Lung (tissue), 11 donors: ENCODE measurements at regions not wholly inside any gene's neighbourhood (a gene's known extent, or its start where the extent isn't known, plus 50 kb on each side); places are given as distances from the start of the nearest gene placed in this dataset.

Source experiments
- ATAC-seq: fragments of 200-7000 bp; cut with Tn5 transposase; one replicate; pipeline ENCODE4 v1.9.1; 2020; ENCODE audit warnings: moderate number of reproducible peaks; ENCODE audit not compliant: insufficient read depth, low FRiP score
- DNase-seq, 3 donors: peaks; one replicate each; pipeline ENCODE4 v3.0.0-alpha.2; 2013 to 2017
- H3K27ac ChIP-seq, 2 donors: one replicate each; pipeline ENCODE4 v1.5.1; 2013; ENCODE audit warnings: mild to moderate bottlenecking in 2 of 2, moderate library complexity in 2 of 2, control low read depth in 1 of 2, inconsistent platforms in 1 of 2, low read depth in 1 of 2, low read length in 1 of 2
- H3K27me3 ChIP-seq, 3 donors: one replicate each; pipeline ENCODE4 v1.5.1; 2013; ENCODE audit warnings: low read length in 2 of 3; ENCODE audit not compliant: control insufficient read depth in 3 of 3, insufficient read depth in 3 of 3
- H3K36me3 ChIP-seq, 4 donors: one replicate each; pipeline ENCODE4 v1.5.1; 2013; ENCODE audit warnings: low read length in 4 of 4, mild to moderate bottlenecking in 1 of 4, moderate library complexity in 1 of 4; ENCODE audit not compliant: control insufficient read depth in 4 of 4, insufficient read depth in 4 of 4
- H3K4me1 ChIP-seq, 5 donors: one replicate each; pipeline ENCODE4 v1.5.1; 2013; ENCODE audit warnings: low read length in 5 of 5, mild to moderate bottlenecking in 2 of 5, moderate library complexity in 1 of 5; ENCODE audit not compliant: control insufficient read depth in 5 of 5, insufficient read depth in 5 of 5
- H3K4me3 ChIP-seq: one replicate; pipeline ENCODE4 v1.5.1; 2013; ENCODE audit warnings: mild to moderate bottlenecking, control low read depth, moderate library complexity
- H3K9ac ChIP-seq, 2 donors: one replicate each; pipeline ENCODE4 v1.5.1; 2013; ENCODE audit warnings: low read length in 2 of 2, control low read depth in 1 of 2; ENCODE audit not compliant: insufficient read depth in 1 of 2
- H3K9me3 ChIP-seq, 4 donors: one replicate each; pipeline ENCODE4 v1.5.1; 2013; ENCODE audit warnings: low read length in 3 of 4, mild to moderate bottlenecking in 1 of 4, moderate library complexity in 1 of 4; ENCODE audit not compliant: control insufficient read depth in 4 of 4, insufficient read depth in 3 of 4
- WGBS, 2 donors: extraction: QIAGEN DNeasy Blood & Tissue Kit; methylation state at CpG; one replicate each; pipeline ENCODE4 v1.1.7; 2013; 5-methylcytosine and 5-hydroxymethylcytosine counted together
- TF ChIP-seq, protein P1 (sequence below): IDR thresholded peaks from 2 replicates; pipeline ENCODE4 v1.5.1; 2012; ENCODE audit warnings: mild to moderate bottlenecking; ENCODE audit errors: control extremely low read depth, extremely low read depth
- donor health status: control.
- donor health status: control.
- donor health status: Bipolar disorder and iron deficiency.
- donor health status: healthy.
- donor health status: DM: yes; HTN: yes; CAD: no.

DNA sequence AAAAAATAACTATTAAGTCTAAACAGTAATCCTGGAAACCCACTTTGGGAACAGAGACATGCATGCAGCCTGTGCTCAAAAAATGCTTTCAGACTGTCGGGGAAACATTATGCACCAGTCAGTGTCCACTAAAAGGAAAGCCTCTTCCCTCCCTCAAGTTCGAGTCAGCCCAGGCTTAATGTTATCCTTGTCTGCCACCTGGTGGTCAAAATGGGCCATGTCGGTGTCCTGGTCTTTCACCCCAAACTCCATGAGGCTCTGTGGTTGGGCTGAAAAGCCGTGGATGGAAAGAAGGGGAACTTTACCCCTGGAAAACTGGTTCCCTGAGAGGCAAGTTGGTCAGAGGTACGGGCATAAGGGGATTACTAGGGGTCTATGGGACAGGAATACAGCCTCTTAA, 88.4 kb upstream of the ZNF492 start:
- TF ChIP-seq, protein P1, sequence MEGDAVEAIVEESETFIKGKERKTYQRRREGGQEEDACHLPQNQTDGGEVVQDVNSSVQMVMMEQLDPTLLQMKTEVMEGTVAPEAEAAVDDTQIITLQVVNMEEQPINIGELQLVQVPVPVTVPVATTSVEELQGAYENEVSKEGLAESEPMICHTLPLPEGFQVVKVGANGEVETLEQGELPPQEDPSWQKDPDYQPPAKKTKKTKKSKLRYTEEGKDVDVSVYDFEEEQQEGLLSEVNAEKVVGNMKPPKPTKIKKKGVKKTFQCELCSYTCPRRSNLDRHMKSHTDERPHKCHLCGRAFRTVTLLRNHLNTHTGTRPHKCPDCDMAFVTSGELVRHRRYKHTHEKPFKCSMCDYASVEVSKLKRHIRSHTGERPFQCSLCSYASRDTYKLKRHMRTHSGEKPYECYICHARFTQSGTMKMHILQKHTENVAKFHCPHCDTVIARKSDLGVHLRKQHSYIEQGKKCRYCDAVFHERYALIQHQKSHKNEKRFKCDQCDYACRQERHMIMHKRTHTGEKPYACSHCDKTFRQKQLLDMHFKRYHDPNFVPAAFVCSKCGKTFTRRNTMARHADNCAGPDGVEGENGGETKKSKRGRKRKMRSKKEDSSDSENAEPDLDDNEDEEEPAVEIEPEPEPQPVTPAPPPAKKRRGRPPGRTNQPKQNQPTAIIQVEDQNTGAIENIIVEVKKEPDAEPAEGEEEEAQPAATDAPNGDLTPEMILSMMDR, result peak; percentile 15
- Histone ChIP-seq H3K9ac (no peak overlapping the region), H3K9me3 (peaks cover 0 to 14% (median 5%) of the 10 kb centered on the region in 4 donors), H3K4me3 (no peak overlapping the region), H3K27me3 (no peaks in the 10 kb centered on the region), H3K4me1 (no peaks in the 10 kb centered on the region), H3K36me3 (no peaks in the 10 kb centered on the region), H3K27ac (no peak overlapping the region)
- DNase-seq (peak in 1 of 3 donors; percentile 14), ATAC-seq (no peak)
- 12 to 18% methylated on average over 5 of the region's 5 CpGs for WGBS, 2 donors

- no peak for ATAC-seq
- WGBS, 2 donors, result 87 to 90% methylated on average over 5 of the region's 5 CpGs
- peaks cover 0 to 2% (median 0%) of the 10 kb centered on the region in 5 donors for H3K4me1 ChIP-seq
- TF ChIP-seq, protein P1, result no peak
- no peak overlapping the region for H3K9ac ChIP-seq
- H3K27ac ChIP-seq, result no peak overlapping the region
- no peaks in the 10 kb centered on the region for H3K36me3 ChIP-seq
- H3K27me3 ChIP-seq, result no peaks in the 10 kb centered on the region
- no peak overlapping the region for H3K4me3 ChIP-seq
- peaks cover 0 to 13% (median 3%) of the 10 kb centered on the region in 4 donors for H3K9me3 ChIP-seq
- DNase-seq, result no peak
Observed at GRCh38 chr19:22533761-22534160, 100.4 kb upstream of the ZNF492 start.

DNA sequence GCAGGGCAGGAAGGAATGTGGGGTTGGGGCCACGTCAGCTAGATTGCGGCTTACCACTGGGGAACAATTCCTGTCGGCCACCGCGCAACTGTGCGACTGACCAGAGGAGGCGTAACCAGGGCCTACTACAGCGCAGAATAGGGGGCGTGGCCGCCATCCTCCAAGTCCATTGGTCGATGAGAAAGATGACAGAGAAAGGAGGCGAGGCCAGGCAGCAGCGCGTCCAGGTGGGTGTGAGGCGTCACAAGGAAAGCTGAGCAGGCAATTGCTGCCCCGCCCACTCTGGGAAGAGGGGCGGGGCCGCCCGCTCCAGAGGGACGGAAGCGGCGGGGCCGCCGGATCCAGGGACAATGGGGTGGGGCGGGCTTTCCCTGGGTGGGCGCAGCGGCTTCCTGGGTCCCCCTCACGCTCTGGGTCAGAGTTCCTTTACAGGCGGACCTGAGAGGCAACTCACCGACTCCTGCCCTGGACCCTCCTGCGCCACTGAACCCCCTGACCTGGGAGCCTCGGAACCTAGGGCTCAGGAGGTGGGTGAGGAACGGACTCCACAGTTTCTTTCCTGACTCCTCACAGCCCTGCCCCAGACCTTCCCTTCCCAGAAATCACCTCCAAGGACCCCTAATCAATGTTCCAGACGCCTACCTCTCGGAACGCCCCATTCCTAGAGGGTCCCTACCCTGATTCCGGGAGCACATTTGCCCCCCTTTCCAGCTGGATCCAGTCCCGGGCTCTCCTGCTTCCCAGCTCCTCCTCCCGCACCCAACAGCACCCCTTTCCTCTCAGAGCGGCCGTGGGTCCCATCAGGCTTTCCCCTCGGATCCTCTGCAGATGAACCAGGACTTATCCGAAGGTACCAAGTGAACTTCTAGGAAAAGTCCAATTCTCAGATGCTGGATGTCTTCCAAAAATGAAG, 101.5 kb upstream of the ZNF492 start:
- no peak overlapping the region for H3K27ac ChIP-seq
- H3K9me3 ChIP-seq, result peaks cover 0 to 13% (median 3%) of the 10 kb centered on the region in 4 donors
- no peak overlapping the region for H3K4me3 ChIP-seq

More for the DNA sequence above, 101.5 kb upstream of the ZNF492 start:
- TF ChIP-seq, protein P1, result no peak
- no peaks in the 10 kb centered on the region for H3K36me3 ChIP-seq
- ATAC-seq (peak; percentile 66), DNase-seq (peak; percentile 60 to 89 (median 80))
- peaks cover 0 to 2% (median 0%) of the 10 kb centered on the region in 5 donors for H3K4me1 ChIP-seq
- 3 to 5% methylated on average over 35 to 43 of the region's 43 CpGs for WGBS, 2 donors
- H3K9ac ChIP-seq, result no peak overlapping the region
- no peaks in the 10 kb centered on the region for H3K27me3 ChIP-seq
